Mesothelial cell of epicardium (in vitro differentiated cells): ENCODE measurements at regions not wholly inside any gene's neighbourhood (a gene's known extent, or its start where the extent isn't known, plus 50 kb on each side); places are given as distances from the start of the nearest gene placed in this dataset.
A peak's percentile ranks its signal among the peaks of the same experiment; 100 is the strongest.
"Not testable (repeated sequence)": the region's sequence is repeated elsewhere in the genome, so short reads cannot be mapped to it uniquely, and the experiment has no call there.

Experiments
- DNase-seq, 2 experiments: peaks; one replicate each; pipeline ENCODE4 v3.0.0; 2021; ENCODE audit warnings: low spot score in 2 of 2; ENCODE audit not compliant: unreplicated experiment in 2 of 2
- H3K27ac Mint-ChIP-seq: 2 replicates; pipeline ENCODE4 v1.8.0; 2021; ENCODE audit warnings: mixed read lengths
- H3K27me3 Mint-ChIP-seq: 2 replicates; pipeline ENCODE4 v1.8.0; 2021; ENCODE audit warnings: low read depth, mixed read lengths
- H3K36me3 Mint-ChIP-seq: 2 replicates; pipeline ENCODE4 v1.8.0; 2021; ENCODE audit warnings: mixed read lengths
- H3K4me1 Mint-ChIP-seq: 2 replicates; pipeline ENCODE4 v1.8.0; 2021; ENCODE audit warnings: mixed read lengths
- H3K4me3 Mint-ChIP-seq: 2 replicates; pipeline ENCODE4 v1.8.0; 2021; ENCODE audit warnings: mild to moderate bottlenecking, moderate library complexity, mixed read lengths
- H3K9me3 Mint-ChIP-seq: 2 replicates; pipeline ENCODE4 v1.8.0; 2021; ENCODE audit warnings: mixed read lengths
- CTCF ChIP-seq: fragments of 200-600 bp; sonication (generic); IDR thresholded peaks from one replicate; pipeline ENCODE4 v1.5.0; 2021; ENCODE audit warnings: antibody characterized with exemption; ENCODE audit not compliant: unreplicated experiment

GRCh38 chr21:9070703-9071102 is 1450.7 kb upstream of the TPTE start:
- not testable (repeated sequence) for H3K4me1 Mint-ChIP-seq, H3K9me3 Mint-ChIP-seq, H3K4me3 Mint-ChIP-seq, DNase-seq, H3K27me3 Mint-ChIP-seq, H3K36me3 Mint-ChIP-seq, H3K27ac Mint-ChIP-seq
- TF ChIP-seq CTCF, result peak; percentile 17

- not testable (repeated sequence) for H3K4me1 Mint-ChIP-seq, DNase-seq, H3K27ac Mint-ChIP-seq
Measured at GRCh38 chr21:9073010-9073409, 1448.4 kb upstream of the TPTE start.

GRCh38 chr21:9074772-9075171 is 1446.6 kb upstream of the TPTE start:
- not testable (repeated sequence) for H3K4me3 Mint-ChIP-seq, H3K36me3 Mint-ChIP-seq, H3K27me3 Mint-ChIP-seq, DNase-seq, H3K9me3 Mint-ChIP-seq, H3K27ac Mint-ChIP-seq, H3K4me1 Mint-ChIP-seq

More at GRCh38 chr21:9073010-9073409, 1448.4 kb upstream of the TPTE start:
- not testable (repeated sequence) for H3K9me3 Mint-ChIP-seq, H3K27me3 Mint-ChIP-seq, H3K36me3 Mint-ChIP-seq, H3K4me3 Mint-ChIP-seq

GRCh38 chr21:9083091-9083826 is 1438.1 kb upstream of the TPTE start:
- not testable (repeated sequence) for H3K4me1 Mint-ChIP-seq, H3K27ac Mint-ChIP-seq, H3K36me3 Mint-ChIP-seq, DNase-seq, H3K4me3 Mint-ChIP-seq, H3K27me3 Mint-ChIP-seq, H3K9me3 Mint-ChIP-seq

- H3K4me1 Mint-ChIP-seq, H3K36me3 Mint-ChIP-seq, DNase-seq, H3K9me3 Mint-ChIP-seq, H3K4me3 Mint-ChIP-seq, H3K27ac Mint-ChIP-seq, H3K27me3 Mint-ChIP-seq: not testable (repeated sequence)
Measured at GRCh38 chr21:9086299-9086698, 1435.1 kb upstream of the TPTE start.

- H3K36me3 Mint-ChIP-seq, H3K27me3 Mint-ChIP-seq, H3K27ac Mint-ChIP-seq, H3K4me3 Mint-ChIP-seq, DNase-seq, H3K4me1 Mint-ChIP-seq, H3K9me3 Mint-ChIP-seq: not testable (repeated sequence)
Measured at GRCh38 chr21:9087816-9088215, 1433.6 kb upstream of the TPTE start.

- not testable (repeated sequence) for H3K27ac Mint-ChIP-seq, H3K9me3 Mint-ChIP-seq, H3K4me3 Mint-ChIP-seq, H3K36me3 Mint-ChIP-seq, H3K27me3 Mint-ChIP-seq, DNase-seq, H3K4me1 Mint-ChIP-seq
Measured at GRCh38 chr21:9129741-9130140, 1391.6 kb upstream of the TPTE start.

- H3K36me3 Mint-ChIP-seq, DNase-seq, H3K4me1 Mint-ChIP-seq, H3K27ac Mint-ChIP-seq, H3K4me3 Mint-ChIP-seq, H3K27me3 Mint-ChIP-seq, H3K9me3 Mint-ChIP-seq: not testable (repeated sequence)
Measured at GRCh38 chr21:9130817-9131216, 1390.6 kb upstream of the TPTE start.
